ENCODE measurements at regions not wholly inside any gene's neighbourhood (a gene's known extent, or its start where the extent isn't known, plus 50 kb on each side); places are given as distances from the start of the nearest gene placed in this dataset.

- no peak for TF ChIP-seq FOXM1 (IDR thresholded peaks at IDR 0.05; ENCODE audit: borderline replicate concordance)
- TF ChIP-seq ELF4 (IDR thresholded peaks at IDR 0.05): no peak
- TF ChIP-seq ZNF384 (IDR thresholded peaks at IDR 0.05): no peak
- TF ChIP-seq FOXA1 (IDR thresholded peaks at IDR 0.05): no peak
- no peak for TF ChIP-seq BHLHE40 (IDR thresholded peaks at IDR 0.05; ENCODE audit: borderline replicate concordance)
- no peak for TF ChIP-seq FOXK2 (IDR thresholded peaks at IDR 0.05)
- no peak for TF ChIP-seq L3MBTL2 (conservative IDR thresholded peaks at IDR 0.05)
- TF ChIP-seq HDGF (IDR thresholded peaks at IDR 0.05; ENCODE audit: borderline replicate concordance): no peak
- no peak for TF ChIP-seq NFRKB (IDR thresholded peaks at IDR 0.05)
- TF ChIP-seq SP1 (IDR thresholded peaks at IDR 0.05): no peak
- no peak for TF ChIP-seq SUZ12 (IDR thresholded peaks at IDR 0.05)
- no peak for TF ChIP-seq TARDBP (IDR thresholded peaks at IDR 0.05)
These were observed 832.1 kb downstream of the TUSC7 start for GRCh38 chr3:117541721-117542120.
